ENCODE measurements at regions not wholly inside any gene's neighbourhood (a gene's known extent, or its start where the extent isn't known, plus 50 kb on each side); places are given as distances from the start of the nearest gene placed in this dataset.

DNA sequence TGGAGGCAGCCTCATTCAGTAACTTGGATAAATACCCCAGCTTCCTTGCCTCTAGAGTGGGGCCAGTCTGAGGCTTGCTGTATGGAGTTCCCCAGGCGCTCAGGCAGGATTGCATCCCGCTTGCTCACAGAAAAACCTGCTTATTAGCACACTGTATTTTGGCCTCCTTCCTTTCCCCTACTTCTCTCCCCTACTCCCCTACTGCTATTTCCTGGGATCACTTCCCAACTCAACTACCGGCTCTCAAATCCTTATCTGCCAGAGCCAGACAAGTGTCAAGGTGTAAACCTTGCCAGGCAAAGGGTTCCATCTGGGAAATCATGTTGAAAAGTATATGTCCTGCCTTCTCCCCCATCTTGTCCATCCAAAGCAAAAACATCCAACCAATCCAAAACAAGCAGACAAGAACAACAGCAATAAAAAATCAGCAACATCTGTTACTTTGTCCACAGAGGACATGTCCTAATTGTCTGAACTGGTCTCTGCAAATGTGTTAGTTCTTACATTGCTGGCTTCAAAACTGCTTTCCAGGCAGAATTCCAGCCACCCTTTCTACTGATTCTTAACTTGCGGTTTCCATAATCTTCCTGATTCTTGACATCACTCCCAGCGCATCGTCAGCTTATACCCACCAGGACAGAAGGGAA, 164.1 kb upstream of the SEMA6A start (continued):
- TF ChIP-seq, protein P1, sequence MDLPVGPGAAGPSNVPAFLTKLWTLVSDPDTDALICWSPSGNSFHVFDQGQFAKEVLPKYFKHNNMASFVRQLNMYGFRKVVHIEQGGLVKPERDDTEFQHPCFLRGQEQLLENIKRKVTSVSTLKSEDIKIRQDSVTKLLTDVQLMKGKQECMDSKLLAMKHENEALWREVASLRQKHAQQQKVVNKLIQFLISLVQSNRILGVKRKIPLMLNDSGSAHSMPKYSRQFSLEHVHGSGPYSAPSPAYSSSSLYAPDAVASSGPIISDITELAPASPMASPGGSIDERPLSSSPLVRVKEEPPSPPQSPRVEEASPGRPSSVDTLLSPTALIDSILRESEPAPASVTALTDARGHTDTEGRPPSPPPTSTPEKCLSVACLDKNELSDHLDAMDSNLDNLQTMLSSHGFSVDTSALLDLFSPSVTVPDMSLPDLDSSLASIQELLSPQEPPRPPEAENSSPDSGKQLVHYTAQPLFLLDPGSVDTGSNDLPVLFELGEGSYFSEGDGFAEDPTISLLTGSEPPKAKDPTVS (IDR thresholded peaks at IDR 0.05; ENCODE audit: low read depth, low read length): no peak
- no peak for TF ChIP-seq CHD1 (IDR thresholded peaks at IDR 0.05; ENCODE audit: low read depth, low read length)
- TF ChIP-seq, protein P2, sequence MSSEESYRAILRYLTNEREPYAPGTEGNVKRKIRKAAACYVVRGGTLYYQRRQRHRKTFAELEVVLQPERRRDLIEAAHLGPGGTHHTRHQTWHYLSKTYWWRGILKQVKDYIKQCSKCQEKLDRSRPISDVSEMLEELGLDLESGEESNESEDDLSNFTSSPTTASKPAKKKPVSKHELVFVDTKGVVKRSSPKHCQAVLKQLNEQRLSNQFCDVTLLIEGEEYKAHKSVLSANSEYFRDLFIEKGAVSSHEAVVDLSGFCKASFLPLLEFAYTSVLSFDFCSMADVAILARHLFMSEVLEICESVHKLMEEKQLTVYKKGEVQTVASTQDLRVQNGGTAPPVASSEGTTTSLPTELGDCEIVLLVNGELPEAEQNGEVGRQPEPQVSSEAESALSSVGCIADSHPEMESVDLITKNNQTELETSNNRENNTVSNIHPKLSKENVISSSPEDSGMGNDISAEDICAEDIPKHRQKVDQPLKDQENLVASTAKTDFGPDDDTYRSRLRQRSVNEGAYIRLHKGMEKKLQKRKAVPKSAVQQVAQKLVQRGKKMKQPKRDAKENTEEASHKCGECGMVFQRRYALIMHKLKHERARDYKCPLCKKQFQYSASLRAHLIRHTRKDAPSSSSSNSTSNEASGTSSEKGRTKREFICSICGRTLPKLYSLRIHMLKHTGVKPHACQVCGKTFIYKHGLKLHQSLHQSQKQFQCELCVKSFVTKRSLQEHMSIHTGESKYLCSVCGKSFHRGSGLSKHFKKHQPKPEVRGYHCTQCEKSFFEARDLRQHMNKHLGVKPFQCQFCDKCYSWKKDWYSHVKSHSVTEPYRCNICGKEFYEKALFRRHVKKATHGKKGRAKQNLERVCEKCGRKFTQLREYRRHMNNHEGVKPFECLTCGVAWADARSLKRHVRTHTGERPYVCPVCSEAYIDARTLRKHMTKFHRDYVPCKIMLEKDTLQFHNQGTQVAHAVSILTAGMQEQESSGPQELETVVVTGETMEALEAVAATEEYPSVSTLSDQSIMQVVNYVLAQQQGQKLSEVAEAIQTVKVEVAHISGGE (CRISPR knock-in tag; IDR thresholded peaks at IDR 0.05): no peak

DNA sequence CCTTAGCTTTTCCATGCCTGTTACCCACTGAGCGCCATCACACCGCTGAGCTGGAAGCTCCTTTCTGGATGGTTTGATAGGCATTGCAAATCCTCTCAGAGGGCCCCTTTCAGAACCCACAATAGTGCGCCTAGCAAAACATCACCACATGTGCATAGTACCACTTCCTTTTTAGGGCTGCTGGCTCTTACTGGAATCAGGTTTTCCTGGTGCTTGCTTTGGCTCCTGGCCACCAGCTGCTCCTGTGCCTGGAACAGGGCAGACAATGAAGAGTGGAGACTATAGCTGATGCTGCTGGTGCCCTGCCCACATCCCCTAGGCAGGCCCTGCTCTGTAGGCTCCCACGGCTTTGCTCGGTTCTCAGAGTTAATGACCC, 163.6 kb upstream of the SEMA6A start:
- Histone ChIP-seq H3K27ac (ENCODE audit: control insufficient read depth, insufficient read depth) (no peak overlapping the region), H3K36me3 (ENCODE audit: control insufficient read depth in 2 of 2, insufficient read depth in 2 of 2, low read length in 1 of 2) (no peaks in the 10 kb centered on the region), H3K27me3 (replicated peaks in 1 of 2; ENCODE audit: control insufficient read depth in 2 of 2, insufficient read depth in 2 of 2, low read length in 1 of 2) (no peaks in the 10 kb centered on the region), H3K9ac (ENCODE audit: control insufficient read depth, insufficient read depth, low read length) (no peak overlapping the region), H4K20me1 (ENCODE audit: control insufficient read depth, insufficient read depth) (no peaks in the 10 kb centered on the region), H2AFZ (ENCODE audit: control insufficient read depth, low read depth, low read length) (no peak overlapping the region), H3K79me2 (ENCODE audit: control insufficient read depth, insufficient read depth, low read length) (no peaks in the 10 kb centered on the region), H3K9me3 (replicated peaks; ENCODE audit: control insufficient read depth, insufficient read depth, low read length) (no peaks in the 10 kb centered on the region; the same call in 2 of the 3 replicates), H3K4me1 (ENCODE audit: control insufficient read depth, insufficient read depth, low read length) (no peaks in the 10 kb centered on the region), H3K4me2 (ENCODE audit: control insufficient read depth, insufficient read depth) (no peak overlapping the region), H3K4me3 (no peak overlapping the region)
- ChIA-PET RAD21 (ENCODE audit: unreplicated experiment) (interaction anchor here (1.0 to 1.4 kb wide), 2 partner anchors 12 to 51 kb away, joined by 3 read pairs; no protein-coding TSS in a partner anchor), CTCF (interaction anchor here (1.3 kb wide), 1 partner anchor 10 kb away, joined by 4 read pairs; no protein-coding TSS in a partner anchor), SMC1A (ENCODE audit: uncharacterized antibody, unreplicated experiment) (interaction anchor here (0.8 to 2.4 kb wide), 4 partner anchors 13 to 35 kb away, joined by 3 to 11 read pairs (median 4); no protein-coding TSS in a partner anchor), POLR2A (interaction anchor here (1.1 kb wide), 1 partner anchor 13 kb away, joined by 3 read pairs; no protein-coding TSS in a partner anchor)
- ATAC-seq (no peak), DNase-seq (ENCODE audit: low read depth, low spot score) (no peak), FAIRE-seq (no peak)
- BruUV-seq (replicated peaks): no TSS peak
- in situ Hi-C loops (cut with MboI): no loop called here
- intact Hi-C loops (cut with micrococcal nuclease; ENCODE audit: unreplicated experiment): no loop called here
- TF ChIP-seq ZNF274 (IDR thresholded peaks at IDR 0.05; ENCODE audit: insufficient read depth, insufficient read length) (no peak), SPI1 (IDR thresholded peaks at IDR 0.05; ENCODE audit: borderline replicate concordance, insufficient read depth, low read depth, low read length) (peak; percentile 65), HDAC6 (IDR thresholded peaks at IDR 0.05; ENCODE audit: unreplicated experiment) (no peak), MXI1 (IDR thresholded peaks at IDR 0.05; ENCODE audit: low read depth, low read length) (no peak), MTA3 (IDR thresholded peaks at IDR 0.05; ENCODE audit: borderline replicate concordance, low read length) (no peak), NFXL1 (IDR thresholded peaks at IDR 0.05; ENCODE audit: borderline replicate concordance) (no peak), STAT1 (conservative IDR thresholded peaks at IDR 0.05) (no peak), RB1 (IDR thresholded peaks at IDR 0.05; ENCODE audit: borderline replicate concordance) (no peak), RUNX3 (IDR thresholded peaks at IDR 0.05; ENCODE audit: low read length) (0 out of 2 replicates have a peak, but pooled peaks have one; percentile 19), GATAD2B (conservative IDR thresholded peaks at IDR 0.05; ENCODE audit: low read depth) (no peak)
- TF ChIP-seq, protein P3, sequence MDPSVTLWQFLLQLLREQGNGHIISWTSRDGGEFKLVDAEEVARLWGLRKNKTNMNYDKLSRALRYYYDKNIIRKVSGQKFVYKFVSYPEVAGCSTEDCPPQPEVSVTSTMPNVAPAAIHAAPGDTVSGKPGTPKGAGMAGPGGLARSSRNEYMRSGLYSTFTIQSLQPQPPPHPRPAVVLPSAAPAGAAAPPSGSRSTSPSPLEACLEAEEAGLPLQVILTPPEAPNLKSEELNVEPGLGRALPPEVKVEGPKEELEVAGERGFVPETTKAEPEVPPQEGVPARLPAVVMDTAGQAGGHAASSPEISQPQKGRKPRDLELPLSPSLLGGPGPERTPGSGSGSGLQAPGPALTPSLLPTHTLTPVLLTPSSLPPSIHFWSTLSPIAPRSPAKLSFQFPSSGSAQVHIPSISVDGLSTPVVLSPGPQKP (IDR thresholded peaks at IDR 0.05; ENCODE audit: low read depth, low read length): no peak
- WGBS (ENCODE audit: insufficient coverage, insufficient replicate concordance, low lambda C conversion rate, missing lambda C conversion rate): 54% methylated on average over 5 of the region's 5 CpGs

Data from GM12878 (cell line).